NK-92 treated with Interleukin-12 subunit alpha and Interleukin-12 subunit beta, amount 100 ng/mL, for 24 hours (cell line): ENCODE measurements at regions not wholly inside any gene's neighbourhood (a gene's known extent, or its start where the extent isn't known, plus 50 kb on each side); places are given as distances from the start of the nearest gene placed in this dataset.

ENCODE experiments used
- DNase-seq: peaks from one replicate; lab custom pipeline; 2025; lab: John Stamatoyannopoulos, UW

DNA sequence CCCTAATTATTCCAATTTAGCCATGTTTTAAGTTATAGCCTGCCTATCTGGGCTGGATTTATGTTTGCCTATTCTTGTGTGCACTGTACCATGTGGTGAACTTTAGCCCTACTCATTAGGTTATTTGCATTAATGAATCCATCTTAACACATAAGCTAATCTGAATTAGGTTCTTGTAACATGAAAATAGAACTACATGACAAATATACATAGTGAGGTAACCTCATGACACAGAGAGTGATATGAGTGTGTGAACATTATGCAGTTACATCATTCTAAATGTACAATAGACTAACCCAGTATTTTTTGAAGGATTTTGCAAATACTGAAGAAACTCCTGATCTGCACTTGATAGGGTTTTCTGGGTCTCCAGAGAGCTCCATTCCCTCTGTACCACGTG, 733.7 kb upstream of the CITED2 start:
- no peak for DNase-seq

DNA sequence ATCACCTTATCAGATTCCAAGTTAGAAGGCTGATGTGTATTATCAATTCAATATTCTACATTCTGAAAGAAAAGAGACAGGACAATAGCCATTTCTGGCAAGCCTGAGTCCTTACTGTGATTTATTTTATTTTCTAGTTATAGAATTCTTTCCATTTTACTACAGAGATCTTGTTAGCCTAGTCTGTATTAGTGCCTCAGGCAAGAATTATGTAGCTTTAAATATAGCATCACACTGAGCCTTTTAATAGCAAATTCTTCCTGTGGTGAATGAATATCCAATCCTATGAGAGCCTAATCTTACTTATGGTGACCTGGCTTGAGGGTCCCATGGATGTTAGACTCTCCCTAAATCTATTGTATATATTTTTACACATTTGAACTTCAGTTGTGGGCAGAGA, 732.8 kb upstream of the CITED2 start:
- DNase-seq: no peak

GRCh38 chr6:140105857-140106256, 731.4 kb upstream of the CITED2 start:
- DNase-seq: no peak

- no peak for DNase-seq
Observed at GRCh38 chr6:140105241-140105640, 730.8 kb upstream of the CITED2 start.

GRCh38 chr6:140101818-140102217, 727.4 kb upstream of the CITED2 start:
- DNase-seq: no peak

DNA sequence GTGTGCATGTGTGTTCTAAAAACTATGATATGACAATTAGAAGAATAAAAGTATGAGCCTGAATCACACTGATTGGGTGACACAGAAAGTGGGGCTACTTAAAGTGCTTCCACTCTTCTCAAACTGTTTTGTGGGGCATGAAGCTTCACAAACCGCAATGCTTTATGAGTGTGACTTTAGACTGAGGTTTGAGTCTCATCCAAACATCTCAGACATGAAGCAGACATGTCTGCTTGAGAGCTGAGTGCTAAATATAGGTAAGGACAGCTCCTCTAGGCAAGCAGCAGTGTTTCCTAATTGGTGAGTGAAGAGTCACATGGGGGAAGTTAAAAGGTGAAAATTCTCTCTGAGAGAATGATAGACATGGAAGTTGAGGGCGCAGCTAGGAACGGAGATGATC, 726.9 kb upstream of the CITED2 start:
- DNase-seq: no peak

DNA sequence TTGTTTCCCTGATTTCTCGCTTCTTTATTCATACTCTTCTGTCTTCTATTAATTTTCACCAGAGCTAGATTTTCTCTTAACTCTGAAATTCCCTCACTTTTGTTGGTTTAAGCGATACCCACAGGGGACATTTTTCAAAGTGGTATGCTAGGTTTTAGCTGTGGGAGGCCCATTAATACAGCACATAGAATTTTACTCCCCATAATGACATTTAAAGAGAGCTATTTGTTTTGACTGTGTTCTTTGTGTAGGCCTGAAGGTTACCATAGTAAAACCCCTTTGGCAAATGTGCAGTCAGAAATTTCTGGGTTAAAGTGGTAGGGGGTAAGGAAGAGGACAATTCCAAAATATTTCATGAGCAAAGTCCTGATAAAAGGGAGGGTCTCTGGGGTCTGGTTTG, 721.1 kb upstream of the CITED2 start:
- DNase-seq: no peak

DNA sequence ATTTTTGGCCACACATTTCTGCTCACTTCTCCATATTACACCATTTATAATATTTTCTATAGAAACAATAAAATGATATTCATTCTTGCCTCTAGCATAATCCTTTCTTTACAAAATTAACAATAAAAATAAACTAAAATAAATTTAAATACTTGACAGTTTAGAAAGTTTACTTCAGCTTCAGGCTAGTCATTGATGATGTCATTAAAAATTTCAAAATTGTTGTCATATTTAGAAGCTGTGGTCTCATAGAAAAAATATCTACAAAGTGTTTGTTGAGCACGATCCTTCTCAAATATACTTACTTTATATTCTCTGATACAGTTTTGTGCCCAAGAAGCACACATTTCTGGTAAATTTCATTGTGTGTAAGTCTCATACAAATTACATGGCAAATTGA, 717.4 kb upstream of the CITED2 start:
- DNase-seq: no peak

- DNase-seq: no peak
Observed at GRCh38 chr6:140090871-140091270, 716.4 kb upstream of the CITED2 start.

- DNase-seq: no peak
Observed at GRCh38 chr6:140083375-140083774, 708.9 kb upstream of the CITED2 start.

DNA sequence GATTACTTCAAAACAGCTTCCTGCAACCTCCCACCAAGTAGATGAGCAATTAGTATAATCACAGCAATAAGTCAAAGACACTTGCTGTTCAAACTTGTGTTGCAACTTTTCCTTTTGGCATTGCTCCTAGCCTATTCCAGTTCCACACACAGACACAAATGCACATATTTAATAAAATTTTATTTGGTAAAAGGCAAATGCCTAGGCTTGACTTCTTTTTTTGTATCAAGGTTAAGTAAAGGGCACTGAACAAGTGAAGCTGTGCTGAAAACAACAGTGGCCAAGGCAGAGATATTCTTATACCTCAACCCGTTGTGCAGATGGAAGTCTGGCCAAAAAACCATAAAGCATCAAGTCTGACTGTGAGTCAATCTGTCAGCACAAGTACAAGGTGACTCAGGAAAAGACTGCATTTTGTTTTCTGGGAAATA, 708.4 kb upstream of the CITED2 start:
- no peak for DNase-seq

DNA sequence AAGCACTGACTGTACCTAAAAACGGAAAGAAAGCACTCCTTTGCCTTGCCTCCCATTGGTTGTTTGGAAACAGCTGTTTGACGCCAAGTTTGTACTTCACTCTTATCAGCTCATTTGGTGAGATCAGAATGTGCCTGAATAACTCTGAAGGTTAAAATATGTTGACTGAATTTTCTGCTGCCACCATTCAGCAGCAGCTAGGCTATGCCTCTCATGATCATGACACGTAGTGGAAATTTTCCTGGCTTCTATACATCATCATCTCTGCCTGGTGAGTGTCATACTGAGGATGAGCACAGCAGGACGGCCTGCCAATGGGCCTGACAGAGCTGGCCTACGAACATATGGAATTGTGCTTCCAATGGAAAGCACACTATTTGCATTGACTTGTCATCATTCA, 704.9 kb upstream of the CITED2 start:
- DNase-seq: no peak

DNA sequence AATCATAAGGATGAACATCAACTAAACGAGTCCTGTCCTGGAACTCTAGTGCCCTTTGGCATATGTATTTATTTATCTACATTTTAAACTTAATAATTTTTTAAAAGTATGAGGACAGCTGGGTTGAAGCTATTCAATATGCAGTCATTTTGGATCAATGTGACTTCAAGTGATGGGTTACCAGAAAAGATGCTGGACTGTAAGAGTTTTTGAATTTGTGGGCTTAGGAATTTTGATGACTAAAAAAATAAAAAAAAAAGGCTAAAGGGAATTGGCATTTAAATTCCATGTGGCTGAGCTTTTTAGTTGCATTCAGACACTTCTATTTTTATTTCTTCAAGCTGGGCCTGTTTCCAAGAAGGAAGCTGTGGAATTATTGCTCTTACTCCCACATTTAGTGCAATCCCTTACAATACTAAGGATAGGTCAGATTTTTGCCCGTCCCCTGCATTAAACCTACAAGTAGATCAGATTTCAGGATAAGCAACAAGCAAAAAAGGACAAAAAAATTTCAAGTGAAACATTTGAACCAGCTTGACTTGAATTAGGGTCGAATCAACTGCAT, 704.2 kb upstream of the CITED2 start:
- DNase-seq: no peak

DNA sequence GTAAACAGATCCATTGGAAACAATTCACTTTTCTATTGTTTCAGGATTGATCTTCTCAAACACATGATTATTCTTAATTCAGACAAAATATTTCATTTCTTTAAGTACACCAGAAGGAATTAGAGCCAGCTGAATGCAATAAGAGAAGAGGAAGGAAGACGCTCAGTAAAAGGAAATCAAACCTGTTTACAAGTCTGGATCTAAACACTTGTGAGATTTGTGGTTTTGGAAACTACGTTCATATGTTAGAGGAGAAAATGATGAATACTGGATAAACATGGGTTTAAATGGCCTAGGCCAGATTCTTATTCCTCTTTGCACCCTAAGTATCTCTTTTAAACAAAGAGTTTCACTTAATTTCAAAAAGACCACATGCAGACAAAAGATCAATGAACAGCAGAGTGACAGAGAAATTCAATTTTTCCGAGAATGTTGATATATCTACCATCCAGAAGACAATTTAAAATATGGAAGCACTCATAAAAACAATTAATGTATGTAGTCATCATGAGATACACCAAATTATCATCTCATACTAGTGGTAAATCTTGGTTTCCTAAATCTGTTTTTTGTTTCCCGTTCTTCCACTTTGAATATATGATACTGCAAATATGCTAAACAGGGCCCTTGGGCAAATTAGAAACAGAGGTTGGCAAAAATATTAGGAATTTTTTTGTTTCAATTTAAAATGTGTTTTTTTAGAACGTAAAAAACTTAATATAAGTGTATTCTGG, 703.5 kb upstream of the CITED2 start:
- DNase-seq: no peak

DNA sequence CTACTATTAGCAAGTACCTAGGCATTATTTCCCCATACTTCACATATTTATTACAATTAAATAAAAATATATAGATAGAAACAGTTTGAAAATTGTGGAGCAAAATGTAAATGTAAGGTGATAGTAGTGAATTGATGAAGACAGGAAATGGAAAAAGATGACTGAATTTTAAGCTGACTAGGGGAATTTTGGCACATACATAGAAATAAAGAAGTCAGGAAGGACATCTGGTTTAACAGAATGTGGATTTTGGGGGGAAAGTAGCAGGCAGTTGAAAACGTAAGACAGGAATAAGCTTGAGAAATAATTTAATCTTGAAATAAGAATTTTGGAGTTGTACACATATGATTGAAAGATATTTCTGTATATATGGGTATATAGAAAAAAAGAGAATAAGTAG, 701.7 kb upstream of the CITED2 start:
- DNase-seq: no peak

GRCh38 chr6:140073456-140073855, 699.0 kb upstream of the CITED2 start:
- no peak for DNase-seq

DNA sequence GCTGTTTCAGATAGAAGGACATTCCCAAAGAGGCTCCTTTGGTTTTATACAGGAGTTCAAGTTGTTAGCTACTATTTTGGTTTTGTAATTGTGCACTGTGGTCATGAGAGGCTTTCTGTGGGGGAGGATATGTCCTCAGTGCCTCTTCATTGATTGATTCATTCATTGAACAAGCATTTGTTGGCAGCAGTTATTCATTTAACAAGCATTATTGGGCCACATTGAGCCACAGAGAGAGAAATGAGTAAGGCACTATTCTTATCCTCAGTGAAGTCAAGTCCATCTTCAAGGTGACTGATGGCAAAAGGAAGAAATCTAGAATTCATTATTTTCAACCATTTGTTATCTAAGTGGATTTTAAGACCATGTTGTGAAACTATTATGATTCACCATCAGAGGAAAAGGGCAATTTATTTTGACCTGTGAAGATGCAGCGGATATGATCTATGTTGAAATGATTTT, 697.2 kb upstream of the CITED2 start:
- DNase-seq: no peak

DNA sequence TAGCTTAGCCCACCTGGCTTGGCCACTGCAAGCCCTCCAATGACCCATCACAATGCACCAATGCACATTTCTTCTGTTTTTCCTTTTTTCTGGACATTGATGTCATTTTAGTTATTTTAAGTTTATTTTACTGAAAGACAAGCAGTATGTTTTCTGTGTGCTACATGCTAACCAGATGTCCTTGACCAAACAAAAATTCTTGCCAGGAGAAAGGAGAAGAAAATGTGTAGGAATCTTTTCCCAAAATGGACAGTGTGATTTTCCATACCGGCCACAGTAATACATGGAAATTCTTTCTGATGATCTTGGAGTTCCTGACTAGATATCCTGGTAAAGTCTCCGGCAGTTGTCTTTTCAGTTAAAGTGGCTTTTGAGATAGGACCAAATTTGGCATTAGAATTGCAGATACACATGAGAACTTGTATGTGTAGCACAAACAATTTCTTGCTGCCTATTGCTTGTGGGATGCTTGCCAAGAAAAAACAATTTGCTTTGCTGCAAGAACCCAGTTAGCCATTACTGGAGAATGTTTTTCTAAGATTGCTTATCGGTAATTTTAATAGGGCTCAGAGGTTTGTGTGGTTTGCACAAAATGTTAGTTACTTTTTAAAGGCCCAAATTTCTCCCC, 696.5 kb upstream of the CITED2 start:
- no peak for DNase-seq

DNA sequence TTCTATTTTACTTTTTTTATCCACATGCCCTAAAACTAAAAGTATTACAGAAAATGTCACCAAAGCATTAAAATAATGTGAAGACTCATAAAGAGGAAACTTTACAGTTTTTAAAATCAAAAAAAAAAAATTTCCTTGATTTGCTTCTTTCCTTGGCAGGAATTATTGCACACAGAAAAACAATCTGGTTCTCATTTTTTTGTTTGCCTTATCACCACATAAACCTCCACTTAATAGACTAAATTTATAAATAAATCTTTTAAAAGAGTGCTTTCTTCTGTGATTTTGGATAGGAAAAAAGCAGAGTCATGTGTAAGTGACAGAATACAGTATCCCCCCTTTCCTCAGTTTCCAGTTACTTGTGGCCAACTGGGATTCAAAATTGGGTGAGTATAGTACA, 695.1 kb upstream of the CITED2 start:
- DNase-seq: no peak

DNA sequence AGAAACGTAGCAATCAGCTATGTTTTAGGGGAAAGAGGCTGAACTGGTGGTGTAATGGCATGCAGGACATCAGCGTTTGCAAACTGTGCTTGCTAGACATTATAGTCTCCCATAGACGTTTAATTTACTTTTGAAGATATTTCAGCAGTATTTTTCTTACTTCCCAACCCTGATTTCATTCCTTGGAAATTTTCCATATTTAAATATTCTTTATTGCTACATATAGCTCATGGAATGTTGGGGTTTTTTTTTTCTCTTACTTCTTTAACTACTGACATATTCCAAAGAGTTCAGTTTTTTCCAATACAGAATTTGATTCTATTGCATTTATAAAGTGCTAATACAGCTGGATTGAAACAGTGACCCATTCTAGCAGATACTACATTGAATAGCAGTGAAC, 694.4 kb upstream of the CITED2 start:
- DNase-seq: no peak

DNA sequence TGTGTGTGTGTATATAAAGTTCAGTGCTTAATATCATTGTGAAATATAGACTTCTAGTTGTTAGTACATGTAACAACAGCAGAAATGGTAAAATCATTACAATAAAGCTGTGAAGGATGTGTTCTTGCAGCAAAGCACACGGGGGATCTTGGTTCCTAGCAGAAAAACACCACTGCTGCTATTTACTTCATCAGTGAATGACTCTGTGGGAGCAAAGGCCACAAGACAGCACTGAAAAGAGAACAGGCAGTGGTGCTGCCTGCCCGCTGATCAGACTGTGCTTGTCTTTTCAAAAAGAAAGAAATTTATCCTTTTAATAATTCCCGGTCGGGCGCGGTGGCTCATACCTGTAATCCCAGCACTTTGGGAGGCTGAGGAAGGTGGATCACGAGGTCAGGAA, 689.9 kb upstream of the CITED2 start:
- DNase-seq: no peak

DNA sequence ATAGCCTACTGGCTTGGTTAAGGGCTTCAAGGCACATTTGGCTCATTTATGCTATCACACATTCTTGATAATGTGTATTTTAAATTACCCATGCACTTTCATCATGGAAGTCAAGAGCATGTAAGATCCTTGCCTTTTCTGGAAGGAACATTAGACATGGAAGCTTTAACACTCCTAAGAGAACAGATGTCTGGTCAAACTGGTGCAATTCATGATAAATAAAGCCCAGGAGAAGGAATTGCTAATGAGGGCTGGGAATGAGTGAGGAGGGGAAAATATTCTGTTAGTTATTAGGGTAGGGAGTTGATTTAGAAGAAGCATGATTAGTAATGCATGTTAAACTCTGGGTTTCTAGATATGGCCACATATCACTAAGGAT, 688.6 kb upstream of the CITED2 start:
- no peak for DNase-seq
